NCI-H187 (cell line): ENCODE measurements at regions not wholly inside any gene's neighbourhood (a gene's known extent, or its start where the extent isn't known, plus 50 kb on each side); places are given as distances from the start of the nearest gene placed in this dataset.
"Not testable (repeated sequence)": the region's sequence is repeated elsewhere in the genome, so short reads cannot be mapped to it uniquely, and the experiment has no call there.

ENCODE experiments used
- DNase-seq, 2 experiments: peaks; one replicate each; lab custom pipeline; 2025; lab: John Stamatoyannopoulos, UW

- no peak for DNase-seq
Measured at GRCh38 chr2:156933645-156934225, 323.8 kb upstream of the GALNT5 start.

DNA sequence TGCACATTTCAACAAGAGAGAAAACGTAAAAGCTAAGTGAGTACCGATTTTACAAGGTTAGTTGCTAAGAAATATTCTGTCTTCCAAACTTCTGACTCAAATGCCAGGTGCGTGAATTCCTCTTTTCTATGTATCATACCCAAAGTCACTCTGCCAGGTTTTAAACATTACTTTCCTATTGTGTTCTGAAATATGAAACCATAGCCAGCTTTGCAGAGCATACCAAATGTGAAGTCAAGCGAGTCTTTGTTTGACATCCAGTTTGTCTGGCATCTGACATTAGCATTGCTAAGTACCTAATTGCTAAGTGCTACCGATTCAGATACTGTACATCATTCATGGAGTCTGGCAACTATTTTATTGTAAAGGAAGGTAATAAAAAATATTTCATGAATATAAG, 321.9 kb upstream of the GALNT5 start:
- DNase-seq: peak in 1 of 2 experiments; percentile 7

- no peak for DNase-seq
Measured at GRCh38 chr2:156937430-156937829, 320.1 kb upstream of the GALNT5 start.

- DNase-seq: no peak
Measured at GRCh38 chr2:156944871-156945270, 312.6 kb upstream of the GALNT5 start.

- no peak for DNase-seq
Measured at GRCh38 chr2:156947261-156947660, 310.2 kb upstream of the GALNT5 start.

DNA sequence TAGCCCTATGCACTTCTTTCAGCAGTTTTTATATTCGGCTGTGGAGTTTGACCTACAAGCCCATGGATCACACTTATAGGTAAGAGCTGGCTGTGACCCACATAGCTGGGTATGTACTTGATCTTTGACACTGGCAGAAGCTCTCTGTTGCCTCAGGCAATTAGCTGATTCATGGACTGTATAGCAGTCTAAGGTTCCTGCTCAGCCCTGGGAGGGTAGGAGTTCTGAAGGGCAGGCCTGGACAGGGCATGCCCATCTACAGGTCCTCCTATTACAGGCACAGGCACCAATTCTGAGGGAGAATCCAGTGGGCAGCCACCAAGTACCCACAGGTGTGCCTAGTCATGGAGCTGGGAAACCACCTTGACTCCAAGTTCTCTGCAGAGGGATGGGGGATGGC, 301.8 kb upstream of the GALNT5 start:
- DNase-seq: no peak

DNA sequence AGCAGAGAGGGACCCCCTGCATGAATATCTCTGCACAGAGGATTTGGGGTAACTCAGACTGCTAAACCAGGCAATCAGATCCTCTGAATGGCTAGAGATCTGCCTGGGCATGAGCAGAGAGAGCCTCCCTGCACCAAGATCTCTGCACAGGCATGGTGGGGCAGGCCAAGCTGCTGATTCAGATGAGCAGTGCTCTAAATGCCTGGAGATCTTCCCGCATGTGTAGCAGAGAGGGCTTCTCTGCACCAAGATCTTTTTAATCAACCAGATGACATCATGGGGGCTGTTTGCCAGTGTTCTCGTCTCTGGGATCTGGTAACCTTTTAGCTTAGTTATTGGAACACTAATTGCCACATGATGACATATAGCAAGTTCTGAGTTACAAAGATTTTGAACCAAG, 301.3 kb upstream of the GALNT5 start:
- no peak for DNase-seq

GRCh38 chr2:156958374-156958773, 299.1 kb upstream of the GALNT5 start:
- no peak for DNase-seq

GRCh38 chr2:156959481-156959880, 298.0 kb upstream of the GALNT5 start:
- no peak for DNase-seq

DNA sequence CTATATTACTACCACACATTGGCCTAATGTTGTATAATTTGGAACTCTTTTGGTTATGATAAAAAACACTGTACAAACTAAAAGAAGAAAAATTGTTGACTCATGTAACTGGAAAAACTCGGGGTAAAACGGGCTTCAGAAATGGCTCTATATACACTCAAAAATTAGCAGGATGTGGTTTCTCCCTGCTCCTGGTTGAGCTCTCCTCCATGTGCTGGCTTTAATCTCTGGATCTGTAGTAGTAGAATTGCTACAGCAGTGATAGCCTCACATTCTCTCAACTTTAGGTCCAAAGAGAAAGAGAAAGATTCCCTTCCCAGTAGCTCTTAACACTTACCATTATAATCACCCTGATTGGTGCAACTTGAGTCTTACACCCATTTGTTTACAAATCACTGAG, 274.9 kb upstream of the GALNT5 start:
- no peak for DNase-seq

DNA sequence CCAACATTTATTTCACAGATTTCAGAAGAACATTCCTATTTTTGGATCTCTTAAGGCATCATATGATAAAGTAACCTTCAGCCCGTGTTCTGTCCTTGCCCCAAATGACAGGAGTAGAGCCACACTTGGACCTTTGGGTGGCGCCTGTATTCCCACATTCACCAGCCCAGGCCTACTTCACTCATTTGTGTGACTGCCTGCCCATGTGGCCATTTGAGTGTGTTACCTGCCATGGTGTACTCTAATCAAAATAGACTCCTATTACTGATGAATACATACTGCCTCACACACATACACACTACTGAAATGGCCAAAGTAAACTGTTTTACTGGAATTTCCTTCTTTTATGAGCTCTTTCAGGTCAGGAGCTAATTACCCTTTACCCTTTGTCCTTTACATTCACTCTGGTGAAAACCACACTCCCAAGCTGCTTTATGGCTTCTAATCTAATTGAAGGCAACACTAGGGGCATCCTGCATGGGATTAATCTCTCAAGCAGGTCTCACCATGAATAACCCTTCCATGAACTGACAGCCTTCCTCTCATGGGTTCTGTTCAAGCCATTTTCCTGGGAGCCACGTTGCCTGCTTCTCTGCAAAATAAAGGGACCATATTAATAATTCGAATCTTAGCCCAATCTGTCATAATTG, 271.0 kb upstream of the GALNT5 start:
- no peak for DNase-seq

- DNase-seq: no peak
Measured at GRCh38 chr2:156999661-157000060, 257.8 kb upstream of the GALNT5 start.

DNA sequence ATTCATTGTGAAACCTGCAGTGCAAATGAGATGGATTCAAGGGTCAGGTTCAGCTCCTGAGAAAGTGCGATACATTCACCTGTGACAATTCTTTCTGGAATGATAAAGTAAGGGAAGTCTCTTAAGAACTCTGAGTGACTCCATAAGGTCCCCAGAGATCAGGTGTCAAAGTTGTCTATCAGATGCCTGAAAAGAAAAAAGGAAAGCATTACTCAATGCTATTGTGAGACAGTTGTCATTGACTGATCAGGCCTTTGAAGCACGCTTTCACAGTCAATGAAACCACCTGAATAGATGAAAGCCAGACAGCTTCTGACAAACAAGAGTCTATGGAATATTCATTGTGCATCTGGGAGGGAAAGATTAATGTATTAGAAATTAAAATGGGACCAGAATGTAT, 252.7 kb upstream of the GALNT5 start:
- DNase-seq: no peak

GRCh38 chr2:157015015-157015575, 242.4 kb upstream of the GALNT5 start:
- DNase-seq: no peak

DNA sequence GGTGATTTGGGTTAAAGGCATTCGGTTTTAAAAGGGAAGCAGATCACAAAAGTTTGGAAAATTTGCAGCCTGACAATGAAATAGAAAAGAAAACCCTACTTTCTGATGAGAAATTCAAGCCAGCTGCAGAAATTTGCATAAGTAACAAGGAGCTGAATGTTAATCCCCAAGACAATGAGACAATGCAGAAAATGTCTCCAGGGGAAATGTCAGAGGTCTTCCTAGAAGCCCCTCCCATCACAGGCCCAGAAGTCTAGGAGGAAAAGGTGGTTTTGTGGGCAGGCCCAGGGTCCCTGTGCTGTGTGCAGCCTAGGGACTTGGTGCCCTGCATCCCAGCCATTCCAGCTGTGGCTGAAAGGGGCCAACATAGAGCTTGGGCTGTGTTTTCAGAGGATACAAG, 234.2 kb upstream of the GALNT5 start:
- DNase-seq: not testable (repeated sequence)

DNA sequence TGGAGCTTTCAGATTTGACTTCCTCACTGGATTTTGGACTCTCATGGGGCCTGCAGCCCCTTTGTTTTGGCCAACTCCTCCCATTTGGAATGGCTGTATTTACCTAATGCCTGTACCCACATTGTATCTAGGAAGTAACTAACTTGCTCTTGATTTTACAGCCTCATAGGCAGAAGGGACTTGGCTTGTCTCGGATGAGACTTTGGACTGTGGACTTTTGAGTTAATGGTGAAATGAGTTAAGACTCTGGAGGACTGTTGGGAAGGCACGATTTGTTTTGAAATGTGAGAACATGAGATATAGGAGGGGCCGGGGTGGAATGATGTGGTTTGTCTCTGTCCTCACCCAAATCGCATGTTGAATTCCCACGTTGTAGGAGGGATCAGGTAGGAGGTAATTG, 233.4 kb upstream of the GALNT5 start:
- DNase-seq: no peak

DNA sequence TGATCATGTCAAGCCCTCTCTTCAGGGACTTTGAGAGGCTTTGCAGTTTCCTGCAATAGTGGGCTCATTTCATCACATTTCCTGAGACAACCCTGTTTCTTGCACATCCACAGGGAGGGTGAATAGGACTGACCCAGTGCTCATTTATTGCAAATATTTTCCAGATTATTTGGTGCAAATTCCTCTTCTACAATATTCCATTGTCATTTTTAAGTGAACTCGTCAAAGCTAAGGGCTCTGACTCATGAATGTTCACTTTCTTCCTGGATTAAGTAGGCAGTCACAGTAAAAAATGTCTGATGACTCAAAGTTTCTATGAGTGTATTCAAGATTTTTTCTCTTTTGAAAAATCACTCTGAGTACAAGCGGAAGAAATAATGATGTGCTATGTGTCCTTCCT, 225.5 kb upstream of the GALNT5 start:
- DNase-seq: no peak

DNA sequence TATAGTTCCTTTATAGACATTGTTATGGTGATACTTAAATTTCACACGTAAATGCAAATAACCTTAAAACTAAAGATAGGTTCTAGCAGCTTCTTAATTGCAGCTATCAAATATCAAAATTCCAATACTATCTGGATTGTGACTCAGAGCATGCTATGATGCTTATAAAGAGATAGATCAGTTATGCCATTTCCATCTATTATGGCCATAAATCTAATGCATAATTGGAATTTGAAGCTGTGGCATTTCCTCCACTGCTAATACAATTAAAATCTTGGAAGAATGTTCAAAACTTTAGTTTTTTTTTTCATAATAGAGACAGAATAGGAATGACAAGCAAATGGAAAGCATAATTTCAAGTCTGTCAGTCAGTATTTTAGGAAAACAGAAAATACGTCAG, 220.8 kb upstream of the GALNT5 start:
- no peak for DNase-seq

- no peak for DNase-seq
Measured at GRCh38 chr2:157043786-157044185, 213.7 kb upstream of the GALNT5 start.

- DNase-seq: no peak
Measured at GRCh38 chr2:157046396-157046795, 211.1 kb upstream of the GALNT5 start.

- no peak for DNase-seq
Measured at GRCh38 chr2:157052685-157053224, 204.8 kb upstream of the GALNT5 start.

DNA sequence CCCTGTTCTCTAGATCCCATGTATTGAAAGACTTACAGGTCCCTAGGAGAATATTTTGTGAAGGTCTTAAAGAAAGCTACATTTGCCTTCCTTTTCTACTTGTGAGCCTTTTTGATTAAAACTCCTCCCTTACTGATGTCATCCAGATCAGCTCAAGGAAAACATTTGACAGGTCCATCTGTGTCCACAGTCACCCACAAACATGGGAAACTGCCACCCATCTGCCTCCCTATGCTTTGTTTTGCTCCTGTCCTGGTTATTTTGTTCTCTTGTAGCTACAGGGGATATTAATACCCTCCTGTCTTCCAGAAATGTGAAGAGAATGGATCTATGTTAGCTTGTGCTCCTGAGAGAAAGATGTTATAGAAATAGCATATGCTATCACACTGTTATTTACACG, 203.6 kb upstream of the GALNT5 start:
- no peak for DNase-seq

DNA sequence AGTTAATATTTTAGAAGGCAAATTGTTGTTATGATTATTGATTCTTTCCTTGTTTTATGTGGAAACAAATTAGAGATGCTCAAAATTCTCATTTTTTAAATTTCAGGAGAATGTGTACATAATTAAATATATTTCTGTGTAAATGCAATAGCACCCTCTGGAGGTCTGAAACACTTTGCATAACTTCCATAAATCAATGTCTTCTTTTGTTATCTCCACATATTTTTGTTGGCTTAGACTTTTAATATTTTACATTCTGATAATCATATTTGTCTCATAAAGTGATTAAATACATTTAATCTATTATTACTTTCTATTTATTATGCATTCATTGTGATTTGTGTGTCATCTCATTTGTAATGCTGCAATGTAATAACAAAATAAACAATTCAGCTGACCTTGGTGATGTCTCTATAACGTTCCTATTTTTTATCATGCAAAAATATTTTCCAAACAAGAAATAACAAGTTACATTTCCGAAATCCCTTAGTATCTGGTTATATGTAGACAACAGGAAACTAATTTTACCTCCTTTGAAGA, 201.8 kb upstream of the GALNT5 start:
- no peak for DNase-seq
